Keratinocyte (primary cell): ENCODE measurements at regions not wholly inside any gene's neighbourhood (a gene's known extent, or its start where the extent isn't known, plus 50 kb on each side); places are given as distances from the start of the nearest gene placed in this dataset.

Experiments used
- DNase-seq: peaks from one replicate; pipeline ENCODE4 v3.0.0-alpha.2; 2011; ENCODE audit warnings: low read depth, missing footprints, low spot score
- FAIRE-seq: peaks from 2 replicates; lab custom pipeline; 2011; peaks lifted over from hg19 to GRCh38; lab: Jason Lieb, UNC
- H2AFZ ChIP-seq: 2 replicates; pipeline ENCODE4 v1.6.0; 2012; ENCODE audit warnings: low read length, control low read depth, inconsistent platforms; ENCODE audit not compliant: control insufficient read depth
- H3K27ac ChIP-seq: 2 replicates; pipeline ENCODE4 v1.5.1; 2011; ENCODE audit warnings: low read length; ENCODE audit not compliant: control insufficient read depth, insufficient read depth
- H3K27me3 ChIP-seq: 3 replicates; pipeline ENCODE4 v1.6.0; 2011; ENCODE audit warnings: low read length; ENCODE audit not compliant: control insufficient read depth, insufficient read depth; ENCODE audit errors: extremely low read depth
- H3K36me3 ChIP-seq, 2 experiments: 2 replicates in 1 of 2; 3 replicates in 1 of 2; pipeline ENCODE4 v1.5.1; 2011; ENCODE audit warnings: low read length in 2 of 2, mild to moderate bottlenecking in 1 of 2; ENCODE audit not compliant: control insufficient read depth in 2 of 2, insufficient read depth in 2 of 2; ENCODE audit errors: extremely low read depth in 1 of 2
- H3K4me1 ChIP-seq: 3 replicates; pipeline ENCODE4 v1.5.1; 2011; ENCODE audit warnings: low read length; ENCODE audit not compliant: control insufficient read depth, insufficient read depth; ENCODE audit errors: extremely low read depth
- H3K4me2 ChIP-seq: 3 replicates; pipeline ENCODE4 v1.6.0; 2011; ENCODE audit warnings: low read depth, low read length; ENCODE audit not compliant: control insufficient read depth, insufficient read depth; ENCODE audit errors: extremely low read depth
- H3K4me3 ChIP-seq, 3 experiments: fragments of 200-600 bp in 1 of 3; sonication (generic) in 1 of 3; 2 replicates in 2 of 3; 3 replicates in 1 of 3; pipeline ENCODE4 v1.5.1; 2011 to 2016; ENCODE audit warnings: low read length in 3 of 3, mild to moderate bottlenecking in 3 of 3, control low read depth in 2 of 3, inconsistent platforms in 1 of 3, low read depth in 1 of 3, mixed read lengths in 1 of 3, mixed run types in 1 of 3, moderate library complexity in 1 of 3; ENCODE audit not compliant: control insufficient read depth in 2 of 3, insufficient read depth in 2 of 3; ENCODE audit errors: extremely low read depth in 1 of 3
- H3K79me2 ChIP-seq: 2 replicates; pipeline ENCODE4 v1.6.0; 2012; ENCODE audit warnings: low read length; ENCODE audit not compliant: control insufficient read depth, insufficient read depth
- H3K9ac ChIP-seq: 3 replicates; pipeline ENCODE4 v1.6.0; 2011; ENCODE audit warnings: low read length; ENCODE audit not compliant: control insufficient read depth, insufficient read depth; ENCODE audit errors: extremely low read depth
- H3K9me1 ChIP-seq: 3 replicates; pipeline ENCODE4 v1.6.0; 2011; ENCODE audit warnings: low read length; ENCODE audit not compliant: control insufficient read depth, insufficient read depth; ENCODE audit errors: extremely low read depth
- H3K9me3 ChIP-seq: 2 replicates; pipeline ENCODE4 v1.5.1; 2012; ENCODE audit warnings: low read depth, low read length; ENCODE audit not compliant: control insufficient read depth
- H4K20me1 ChIP-seq: 3 replicates; pipeline ENCODE4 v1.6.0; 2011; ENCODE audit warnings: low read length; ENCODE audit not compliant: control insufficient read depth, insufficient read depth; ENCODE audit errors: extremely low read depth
- EZH2 ChIP-seq: IDR thresholded peaks from one replicate; pipeline ENCODE4 v1.6.1; 2012; ENCODE audit warnings: inconsistent platforms, mild to moderate bottlenecking, low read length, moderate library complexity
- dilution Hi-C: fragments of 300-500 bp; cut with MboI; formaldehyde crosslinking; loops from one replicate; pipeline ENCODE4 v1.7.0; 2020; ENCODE audit warnings: low sequenced_read_pairs; ENCODE audit not compliant: extremely low pct_ligation_motif_present
- TF ChIP-seq, protein P1 (sequence below), 3 experiments: IDR thresholded peaks in 1 of 3; conservative IDR thresholded peaks in 1 of 3; optimal IDR thresholded peaks in 1 of 3; 2 replicates in 2 of 3; 3 replicates in 1 of 3; pipeline versions ENCODE3 to v1.5.1; 2011; ENCODE audit warnings: low read length in 3 of 3, mild to moderate bottlenecking in 3 of 3, moderate library complexity in 2 of 3, control low read depth in 1 of 3, inconsistent platforms in 1 of 3; ENCODE audit not compliant: insufficient read depth in 2 of 3; ENCODE audit errors: extremely low read depth in 1 of 3

- Histone ChIP-seq H3K4me1 (no peaks in the 10 kb centered on the region), H3K79me2 (no peaks in the 10 kb centered on the region), H3K27me3 (no peaks in the 10 kb centered on the region), H3K27ac (no peak overlapping the region), H3K36me3 (no peaks in the 10 kb centered on the region), H4K20me1 (no peaks in the 10 kb centered on the region), H2AFZ (no peak overlapping the region), H3K9me1 (no peaks in the 10 kb centered on the region), H3K4me2 (no peak overlapping the region), H3K9ac (no peak overlapping the region), H3K4me3 (no peak overlapping the region), H3K9me3 (no peaks in the 10 kb centered on the region)
- FAIRE-seq (no peak), DNase-seq (no peak)
- dilution Hi-C loops = no loop called here
- TF ChIP-seq EZH2 = no peak
- TF ChIP-seq, protein P1, sequence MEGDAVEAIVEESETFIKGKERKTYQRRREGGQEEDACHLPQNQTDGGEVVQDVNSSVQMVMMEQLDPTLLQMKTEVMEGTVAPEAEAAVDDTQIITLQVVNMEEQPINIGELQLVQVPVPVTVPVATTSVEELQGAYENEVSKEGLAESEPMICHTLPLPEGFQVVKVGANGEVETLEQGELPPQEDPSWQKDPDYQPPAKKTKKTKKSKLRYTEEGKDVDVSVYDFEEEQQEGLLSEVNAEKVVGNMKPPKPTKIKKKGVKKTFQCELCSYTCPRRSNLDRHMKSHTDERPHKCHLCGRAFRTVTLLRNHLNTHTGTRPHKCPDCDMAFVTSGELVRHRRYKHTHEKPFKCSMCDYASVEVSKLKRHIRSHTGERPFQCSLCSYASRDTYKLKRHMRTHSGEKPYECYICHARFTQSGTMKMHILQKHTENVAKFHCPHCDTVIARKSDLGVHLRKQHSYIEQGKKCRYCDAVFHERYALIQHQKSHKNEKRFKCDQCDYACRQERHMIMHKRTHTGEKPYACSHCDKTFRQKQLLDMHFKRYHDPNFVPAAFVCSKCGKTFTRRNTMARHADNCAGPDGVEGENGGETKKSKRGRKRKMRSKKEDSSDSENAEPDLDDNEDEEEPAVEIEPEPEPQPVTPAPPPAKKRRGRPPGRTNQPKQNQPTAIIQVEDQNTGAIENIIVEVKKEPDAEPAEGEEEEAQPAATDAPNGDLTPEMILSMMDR (optimal IDR thresholded peaks at IDR 0.05 in 1 of 3, IDR thresholded peaks at IDR 0.05 in 1 of 3, conservative IDR thresholded peaks at IDR 0.05 in 1 of 3; ENCODE audit: extremely low read depth in 1 of 3, insufficient read depth in 2 of 3, low read length in 3 of 3) = no peak
These were observed 215.6 kb downstream of the KIF4B start for GRCh38 chr5:155229135-155229534.

- H3K4me1 ChIP-seq = no peaks in the 10 kb centered on the region
- FAIRE-seq (no peak), DNase-seq (no peak)
- H3K27ac ChIP-seq = no peak overlapping the region
- H3K27me3 ChIP-seq = no peaks in the 10 kb centered on the region
- H3K79me2 ChIP-seq = no peaks in the 10 kb centered on the region
- TF ChIP-seq, protein P1 (optimal IDR thresholded peaks at IDR 0.05 in 1 of 3, IDR thresholded peaks at IDR 0.05 in 1 of 3, conservative IDR thresholded peaks at IDR 0.05 in 1 of 3; ENCODE audit: extremely low read depth in 1 of 3, insufficient read depth in 2 of 3, low read length in 3 of 3) = no peak
- no peak for TF ChIP-seq EZH2
- no peak overlapping the region for H2AFZ ChIP-seq
- H3K9me3 ChIP-seq = no peaks in the 10 kb centered on the region
- H3K36me3 ChIP-seq = no peaks in the 10 kb centered on the region
- H4K20me1 ChIP-seq = no peaks in the 10 kb centered on the region
- dilution Hi-C loops = no loop called here
- no peak overlapping the region for H3K4me3 ChIP-seq
- no peak overlapping the region for H3K4me2 ChIP-seq
- no peaks in the 10 kb centered on the region for H3K9me1 ChIP-seq
- H3K9ac ChIP-seq = no peak overlapping the region
These were observed 226.2 kb downstream of the KIF4B start for GRCh38 chr5:155239803-155240202.
